Upper lobe of left lung (tissue), 4 donors: ENCODE measurements at regions not wholly inside any gene's neighbourhood (a gene's known extent, or its start where the extent isn't known, plus 50 kb on each side); places are given as distances from the start of the nearest gene placed in this dataset.

Experiments used
- EP300 ChIP-seq, 4 donors: sonication (generic); formaldehyde crosslinking; IDR thresholded peaks; one replicate each; pipeline ENCODE4 v1.5.1; 2017; ENCODE audit warnings: antibody characterized with exemption in 4 of 4, control low read depth in 2 of 4
- POLR2AphosphoS5 ChIP-seq, 2 donors: sonication (generic); formaldehyde crosslinking; IDR thresholded peaks; one replicate each; pipeline ENCODE4 v1.5.1; 2017; ENCODE audit warnings: antibody characterized with exemption in 2 of 2
- TF ChIP-seq, protein P1 (sequence below), 6 experiments: fragments of 450-650 bp in 4 of 6; fragments of 200-600 bp in 2 of 6; sonication (generic) in 2 of 6; IDR thresholded peaks; one replicate each; pipeline ENCODE4 v1.5.1; 2016 to 2019; ENCODE audit warnings: antibody characterized with exemption in 6 of 6

DNA sequence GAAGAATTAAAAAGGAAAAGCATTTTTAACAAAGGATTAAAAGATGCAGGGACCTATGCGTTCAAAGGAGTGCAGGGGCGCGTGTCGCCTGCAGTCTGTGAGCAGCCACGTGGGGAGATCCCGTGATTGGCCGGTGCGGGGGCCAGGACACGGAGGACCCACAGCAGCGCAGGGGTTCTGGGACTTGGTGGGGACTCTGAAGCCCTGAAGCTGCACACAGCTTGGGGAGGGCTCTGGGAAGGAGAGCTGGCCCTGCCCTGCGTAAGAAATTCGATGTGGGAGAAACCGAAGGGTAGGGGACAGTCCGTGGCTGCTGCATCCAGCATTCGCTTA is 268.1 kb downstream of the KLF6 start:
- TF ChIP-seq, protein P1, sequence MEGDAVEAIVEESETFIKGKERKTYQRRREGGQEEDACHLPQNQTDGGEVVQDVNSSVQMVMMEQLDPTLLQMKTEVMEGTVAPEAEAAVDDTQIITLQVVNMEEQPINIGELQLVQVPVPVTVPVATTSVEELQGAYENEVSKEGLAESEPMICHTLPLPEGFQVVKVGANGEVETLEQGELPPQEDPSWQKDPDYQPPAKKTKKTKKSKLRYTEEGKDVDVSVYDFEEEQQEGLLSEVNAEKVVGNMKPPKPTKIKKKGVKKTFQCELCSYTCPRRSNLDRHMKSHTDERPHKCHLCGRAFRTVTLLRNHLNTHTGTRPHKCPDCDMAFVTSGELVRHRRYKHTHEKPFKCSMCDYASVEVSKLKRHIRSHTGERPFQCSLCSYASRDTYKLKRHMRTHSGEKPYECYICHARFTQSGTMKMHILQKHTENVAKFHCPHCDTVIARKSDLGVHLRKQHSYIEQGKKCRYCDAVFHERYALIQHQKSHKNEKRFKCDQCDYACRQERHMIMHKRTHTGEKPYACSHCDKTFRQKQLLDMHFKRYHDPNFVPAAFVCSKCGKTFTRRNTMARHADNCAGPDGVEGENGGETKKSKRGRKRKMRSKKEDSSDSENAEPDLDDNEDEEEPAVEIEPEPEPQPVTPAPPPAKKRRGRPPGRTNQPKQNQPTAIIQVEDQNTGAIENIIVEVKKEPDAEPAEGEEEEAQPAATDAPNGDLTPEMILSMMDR (IDR thresholded peaks at IDR 0.05), result no peak
- TF ChIP-seq EP300 (IDR thresholded peaks at IDR 0.05) (no peak), POLR2AphosphoS5 (IDR thresholded peaks at IDR 0.05) (no peak)
